HCT116 (cell line): ENCODE measurements at regions not wholly inside any gene's neighbourhood (a gene's known extent, or its start where the extent isn't known, plus 50 kb on each side); places are given as distances from the start of the nearest gene placed in this dataset.

ENCODE experiments used
- ATAC-seq: fragments of 200-7000 bp; cut with Tn5 transposase; 2 replicates; pipeline ENCODE4 v1.9.1; 2020; ENCODE audit warnings: mild to moderate bottlenecking, moderate library complexity
- BruUV-seq: library from RNA; stranded (reverse); fragments of 400-500 nt; replicated peaks from 2 replicates; lab custom pipeline; 2021; lab: Mats Ljungman, UMichigan
- CTCF ChIA-PET: fragments of 300-600 bp; sonication (Branson Sonifier 250); formaldehyde crosslinking; loops from one replicate; lab custom pipeline; 2021; ENCODE audit warnings: antibody characterized with exemption; lab: Charles Lee
- POLR2A ChIA-PET: fragments of 300-600, 350-600 bp; sonication (Branson Sonifier 250); formaldehyde crosslinking; loops from one replicate; lab custom pipeline; 2021; ENCODE audit warnings: antibody characterized with exemption; lab: Charles Lee
- RAD21 ChIA-PET, 2 experiments: fragments of 300-600 bp; sonication (Branson Sonifier 250); formaldehyde crosslinking; loops; one replicate each; lab custom pipeline; 2023; ENCODE audit warnings: low total read pairs in 2 of 2; ENCODE audit not compliant: uncharacterized antibody in 2 of 2, unreplicated experiment in 2 of 2, low non-redundant PET in 1 of 2; lab: Charles Lee
- DNase-seq: peaks from one replicate; pipeline ENCODE4 v3.0.0-alpha.2; 2010; ENCODE audit warnings: low read depth, low spot score
- H2AFZ ChIP-seq: fragments of 200-600 bp; shearing (Covaris generic), sonication (generic); 2 replicates; pipeline ENCODE4 v1.6.1; 2017; ENCODE audit warnings: low read depth, mixed run types, mixed read lengths, antibody characterized with exemption, low read length; ENCODE audit not compliant: poor library complexity, severe bottlenecking
- H3K27ac ChIP-seq: 2 replicates; pipeline ENCODE4 v1.5.1; 2012; ENCODE audit warnings: low read depth, low read length
- H3K27me3 ChIP-seq: fragments of 200-600 bp; sonication (generic); 2 replicates; pipeline ENCODE4 v1.6.1; 2016; ENCODE audit warnings: mixed run types, low read length, mixed read lengths; ENCODE audit not compliant: insufficient read depth
- H3K36me3 ChIP-seq, 2 experiments: fragments of 200-500 bp in 1 of 2; fragments of 200-600 bp in 1 of 2; sonication (Bioruptor generic) in 1 of 2; sonication (generic) in 1 of 2; 2 replicates each; pipeline versions ENCODE4 v1.5.1 to v1.6.1; 2014 to 2016; ENCODE audit warnings: low read length in 2 of 2, inconsistent platforms in 1 of 2, mixed read lengths in 1 of 2, mixed run types in 1 of 2; ENCODE audit not compliant: insufficient read depth in 2 of 2, control insufficient read depth in 1 of 2
- H3K4me1 ChIP-seq, 2 experiments: fragments of 200-600 bp in 1 of 2; sonication (generic) in 1 of 2; 2 replicates each; pipeline versions ENCODE4 v1.5.1 to v1.6.1; 2012 to 2017; ENCODE audit warnings: low read length in 2 of 2, inconsistent platforms in 1 of 2, mild to moderate bottlenecking in 1 of 2, mixed read lengths in 1 of 2, mixed run types in 1 of 2, moderate library complexity in 1 of 2; ENCODE audit not compliant: insufficient read depth in 2 of 2, control insufficient read depth in 1 of 2
- H3K4me2 ChIP-seq: fragments of 200-600 bp; sonication (generic); 2 replicates; pipeline ENCODE4 v1.6.1; 2017; ENCODE audit warnings: mixed run types, low read length, mixed read lengths
- H3K4me3 ChIP-seq, 2 experiments: fragments of 200-600 bp in 1 of 2; sonication (generic) in 1 of 2; replicated peaks in 1 of 2; 2 replicates each; pipeline ENCODE4 v1.5.1; 2011 to 2016; ENCODE audit warnings: low read length in 2 of 2, control low read depth in 1 of 2, low read depth in 1 of 2, mild to moderate bottlenecking in 1 of 2, mixed read lengths in 1 of 2, mixed run types in 1 of 2
- H3K79me2 ChIP-seq: fragments of 200-600 bp; sonication (generic); 2 replicates; pipeline ENCODE4 v1.6.1; 2017; ENCODE audit warnings: mild to moderate bottlenecking, mixed run types, low read length, moderate library complexity, mixed read lengths; ENCODE audit not compliant: insufficient read depth
- H3K9ac ChIP-seq: fragments of 200-600 bp; sonication (generic); 2 replicates; pipeline ENCODE4 v1.6.1; 2016; ENCODE audit warnings: low read length, mixed read lengths
- H3K9me2 ChIP-seq: fragments of 200-600 bp; sonication (generic), shearing (Covaris generic); 2 replicates; pipeline ENCODE4 v1.6.1; 2017; ENCODE audit warnings: mixed run types, mild to moderate bottlenecking, moderate library complexity; ENCODE audit not compliant: insufficient read depth
- H3K9me3 ChIP-seq, 2 experiments: fragments of 200-500 bp in 1 of 2; fragments of 200-600 bp in 1 of 2; sonication (Bioruptor generic) in 1 of 2; sonication (generic) in 1 of 2; 2 replicates each; pipeline ENCODE4 v1.6.1; 2014 to 2017; ENCODE audit warnings: low read length in 2 of 2, mixed read lengths in 2 of 2, inconsistent platforms in 1 of 2, low read depth in 1 of 2, mild to moderate bottlenecking in 1 of 2, mixed run types in 1 of 2, moderate library complexity in 1 of 2; ENCODE audit not compliant: control insufficient read depth in 1 of 2, insufficient read depth in 1 of 2
- H4K20me1 ChIP-seq: fragments of 200-600 bp; sonication (generic), shearing (Covaris generic); 2 replicates; pipeline ENCODE4 v1.6.1; 2017; ENCODE audit warnings: mixed run types, mild to moderate bottlenecking, moderate library complexity; ENCODE audit not compliant: insufficient read depth
- CEBPB ChIP-seq: IDR thresholded peaks from 2 replicates; pipeline ENCODE4 v1.6.1; 2012; ENCODE audit warnings: low read depth
- EGR1 ChIP-seq: IDR thresholded peaks from 2 replicates; pipeline ENCODE4 v1.6.1; 2012; ENCODE audit warnings: low read depth
- RAD21 ChIP-seq: IDR thresholded peaks from 2 replicates; pipeline ENCODE4 v1.6.1; 2012; ENCODE audit warnings: low read depth, mild to moderate bottlenecking
- TCF7L2 ChIP-seq: IDR thresholded peaks from 2 replicates; pipeline ENCODE4 v1.7.0; 2011; ENCODE audit warnings: borderline replicate concordance, inconsistent platforms; ENCODE audit not compliant: insufficient read depth, insufficient read length; ENCODE audit errors: extremely low read depth
- intact Hi-C: fragments of 100-400 bp; cut with micrococcal nuclease; formaldehyde crosslinking; loops from 2 replicates; pipeline ENCODE4 v1.10.0; 2022
- TF ChIP-seq, protein P1 (sequence below), 3 experiments: fragments of 200-600 bp in 1 of 3; sonication (generic) in 1 of 3; IDR thresholded peaks in 2 of 3; conservative IDR thresholded peaks in 1 of 3; 2 replicates each; pipeline ENCODE4 v1.5.1; 2012 to 2017; ENCODE audit warnings: low read depth in 2 of 3, low read length in 2 of 3, antibody characterized with exemption in 1 of 3, borderline replicate concordance in 1 of 3, control low read depth in 1 of 3, mild to moderate bottlenecking in 1 of 3, mixed read lengths in 1 of 3, mixed run types in 1 of 3, moderate library complexity in 1 of 3; ENCODE audit not compliant: insufficient read depth in 1 of 3

DNA sequence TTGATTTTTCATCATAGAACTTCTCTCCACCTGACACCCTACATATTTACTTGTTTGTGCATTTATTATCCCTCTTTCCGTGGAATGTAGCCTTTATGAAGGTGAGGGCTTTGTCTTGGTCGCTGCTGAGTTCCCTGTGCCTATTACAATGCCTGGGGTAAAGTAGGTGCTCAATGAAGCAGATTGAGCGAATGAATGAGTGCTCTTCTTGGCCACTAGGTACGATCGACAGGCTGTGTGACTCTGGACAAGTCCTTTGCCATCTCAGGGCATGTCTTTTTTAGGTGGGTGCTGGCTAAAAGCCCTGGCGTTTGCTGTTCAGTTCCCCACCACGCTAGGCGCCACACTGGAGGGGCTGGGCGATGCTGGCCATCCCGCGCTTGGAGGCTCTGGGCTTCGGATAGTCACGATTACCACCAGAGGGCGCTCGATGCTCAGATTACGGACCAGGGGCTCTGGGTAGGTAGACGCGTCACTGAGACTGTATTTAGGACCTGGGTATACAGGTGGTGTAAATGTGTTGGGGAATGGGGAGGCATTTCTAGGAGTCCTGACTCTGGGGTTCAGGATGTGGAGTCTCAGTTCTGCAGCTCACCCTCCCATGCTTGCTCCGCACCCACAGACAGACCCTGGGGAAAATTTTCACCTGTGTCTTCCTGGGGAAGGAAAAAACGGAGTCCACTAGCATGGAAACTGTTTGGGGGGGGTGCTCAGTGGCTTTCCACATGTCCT, 71.0 kb upstream of the CSF3R start:
- peak overlapping the region; percentile 44 for H2AFZ ChIP-seq
- TF ChIP-seq, protein P1, sequence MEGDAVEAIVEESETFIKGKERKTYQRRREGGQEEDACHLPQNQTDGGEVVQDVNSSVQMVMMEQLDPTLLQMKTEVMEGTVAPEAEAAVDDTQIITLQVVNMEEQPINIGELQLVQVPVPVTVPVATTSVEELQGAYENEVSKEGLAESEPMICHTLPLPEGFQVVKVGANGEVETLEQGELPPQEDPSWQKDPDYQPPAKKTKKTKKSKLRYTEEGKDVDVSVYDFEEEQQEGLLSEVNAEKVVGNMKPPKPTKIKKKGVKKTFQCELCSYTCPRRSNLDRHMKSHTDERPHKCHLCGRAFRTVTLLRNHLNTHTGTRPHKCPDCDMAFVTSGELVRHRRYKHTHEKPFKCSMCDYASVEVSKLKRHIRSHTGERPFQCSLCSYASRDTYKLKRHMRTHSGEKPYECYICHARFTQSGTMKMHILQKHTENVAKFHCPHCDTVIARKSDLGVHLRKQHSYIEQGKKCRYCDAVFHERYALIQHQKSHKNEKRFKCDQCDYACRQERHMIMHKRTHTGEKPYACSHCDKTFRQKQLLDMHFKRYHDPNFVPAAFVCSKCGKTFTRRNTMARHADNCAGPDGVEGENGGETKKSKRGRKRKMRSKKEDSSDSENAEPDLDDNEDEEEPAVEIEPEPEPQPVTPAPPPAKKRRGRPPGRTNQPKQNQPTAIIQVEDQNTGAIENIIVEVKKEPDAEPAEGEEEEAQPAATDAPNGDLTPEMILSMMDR (IDR thresholded peaks at IDR 0.05 in 2 of 3, conservative IDR thresholded peaks at IDR 0.05 in 1 of 3; ENCODE audit: borderline replicate concordance in 1 of 3, insufficient read depth in 1 of 3, low read depth in 2 of 3, low read length in 2 of 3) = peak; percentile 80 to 91 (median 83)
- TF ChIP-seq TCF7L2 = no peak
- TF ChIP-seq RAD21 = peak; percentile 88
- TF ChIP-seq EGR1 = no peak
- H3K9ac ChIP-seq = no peak overlapping the region
- no peaks in the 10 kb centered on the region for H4K20me1 ChIP-seq
- peaks cover 49% of the 10 kb centered on the region for H3K27me3 ChIP-seq
- no peaks in the 10 kb centered on the region for H3K79me2 ChIP-seq
- ChIA-PET CTCF (interaction anchor here (1.0 to 1.2 kb wide), 2 partner anchors 22 to 881 kb away, joined by 3 read pairs; no protein-coding TSS in a partner anchor), RAD21 (no interaction called here), POLR2A (no interaction called here)
- intact Hi-C loops = loop anchor here (2.0 to 10.0 kb wide), 3 partner anchors 449 to 881 kb away; no protein-coding TSS in a partner anchor
- DNase-seq (peak; percentile 60), ATAC-seq (peak; percentile 100)
- H3K4me2 ChIP-seq = no peak overlapping the region
- H3K36me3 ChIP-seq = no peaks in the 10 kb centered on the region
- no peak overlapping the region for H3K27ac ChIP-seq
- no peak overlapping the region for H3K4me3 ChIP-seq
- no TSS peak for BruUV-seq
- no peaks in the 10 kb centered on the region for H3K9me2 ChIP-seq
- H3K4me1 ChIP-seq = 0 out of 4 replicates have a peak, but pooled peaks cover 0 to 3% of the 10 kb centered on the region in 2 experiments
- no peaks in the 10 kb centered on the region for H3K9me3 ChIP-seq

DNA sequence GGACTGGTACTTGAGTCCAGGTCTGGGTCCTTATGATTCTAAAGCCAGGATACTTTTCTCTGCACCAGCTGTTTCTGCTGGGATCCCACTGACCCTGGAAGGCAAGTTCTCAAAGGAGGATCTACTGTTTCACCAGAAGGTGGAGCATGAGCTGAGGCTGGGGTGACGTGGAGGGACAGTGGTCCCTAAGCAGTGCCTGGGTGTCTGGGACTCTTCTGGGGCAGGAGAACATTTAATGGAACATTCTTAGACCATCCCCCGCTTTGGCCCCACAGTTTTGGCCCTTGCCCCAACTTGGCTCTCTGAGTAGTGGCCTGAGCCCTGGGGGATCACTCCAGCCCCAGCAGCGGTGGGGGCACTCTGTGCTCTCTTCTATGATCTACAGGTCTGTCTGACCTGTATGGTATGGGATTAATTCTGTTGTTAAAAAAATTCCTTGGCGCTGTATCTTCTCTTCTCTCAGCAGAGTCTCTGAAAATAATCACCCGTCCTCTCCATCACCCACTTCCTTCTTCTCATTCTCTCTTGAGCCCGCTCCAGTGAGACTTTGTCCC, 60.3 kb upstream of the CSF3R start:
- ATAC-seq = peak; percentile 97
- RAD21 ChIA-PET = no interaction called here
- POLR2A ChIA-PET = no interaction called here
- Histone ChIP-seq H3K9me2 (no peaks in the 10 kb centered on the region), H3K27me3 (peaks cover 15% of the 10 kb centered on the region), H3K79me2 (no peaks in the 10 kb centered on the region), H3K9ac (no peak overlapping the region), H3K36me3 (no peaks in the 10 kb centered on the region), H4K20me1 (no peaks in the 10 kb centered on the region), H3K4me3 (no peak overlapping the region), H3K4me2 (no peak overlapping the region), H3K4me1 (no peaks in the 10 kb centered on the region), H3K9me3 (no peaks in the 10 kb centered on the region), H2AFZ (no peak overlapping the region), H3K27ac (no peak overlapping the region)
- CTCF ChIA-PET = interaction anchor here (0.6 to 3.3 kb wide), 4 partner anchors 13 to 932 kb away, joined by 3 to 16 read pairs (median 4); partner anchors contain the start of gene ZC3H12A
- TF ChIP-seq, protein P1 (IDR thresholded peaks at IDR 0.05 in 2 of 3, conservative IDR thresholded peaks at IDR 0.05 in 1 of 3; ENCODE audit: borderline replicate concordance in 1 of 3, insufficient read depth in 1 of 3, low read depth in 2 of 3, low read length in 2 of 3) = peak; percentile 4 to 68 (median 56); a peak in 4 of 6 replicates
- no peak for TF ChIP-seq CEBPB
- no TSS peak for BruUV-seq
- DNase-seq = no peak
- intact Hi-C loops = no loop called here
